H1 (cell line): ENCODE measurements at regions not wholly inside any gene's neighbourhood (a gene's known extent, or its start where the extent isn't known, plus 50 kb on each side); places are given as distances from the start of the nearest gene placed in this dataset.

Experiments
- ATF2 ChIP-seq: IDR thresholded peaks from 2 replicates; pipeline ENCODE4 v1.6.1; 2012; ENCODE audit warnings: low read length, inconsistent platforms
- SUZ12 ChIP-seq: fragments of 200-600 bp; sonication (generic); IDR thresholded peaks from 2 replicates; pipeline ENCODE4 v1.6.1; 2012; ENCODE audit warnings: mild to moderate bottlenecking, inconsistent platforms, low read length, moderate library complexity, mixed read lengths

GRCh38 chr16:86220561-86220960, 289.8 kb upstream of the FOXF1 start (continued):
- TF ChIP-seq ATF2: no peak
- TF ChIP-seq SUZ12: no peak
